MM.1S (cell line): ENCODE measurements at regions not wholly inside any gene's neighbourhood (a gene's known extent, or its start where the extent isn't known, plus 50 kb on each side); places are given as distances from the start of the nearest gene placed in this dataset.

Experiments
- EZH2phosphoT487 ChIP-seq: fragments of 300-600 bp; sonication (generic); IDR thresholded peaks from 2 replicates; pipeline ENCODE4 v1.6.1; 2018; ENCODE audit warnings: antibody characterized with exemption, low read length
- TF ChIP-seq, protein P1 (sequence below): fragments of 300-600 bp; sonication (generic); IDR thresholded peaks from 2 replicates; pipeline ENCODE4 v1.5.1; 2016; ENCODE audit warnings: antibody characterized with exemption, low read length, mixed read lengths

DNA sequence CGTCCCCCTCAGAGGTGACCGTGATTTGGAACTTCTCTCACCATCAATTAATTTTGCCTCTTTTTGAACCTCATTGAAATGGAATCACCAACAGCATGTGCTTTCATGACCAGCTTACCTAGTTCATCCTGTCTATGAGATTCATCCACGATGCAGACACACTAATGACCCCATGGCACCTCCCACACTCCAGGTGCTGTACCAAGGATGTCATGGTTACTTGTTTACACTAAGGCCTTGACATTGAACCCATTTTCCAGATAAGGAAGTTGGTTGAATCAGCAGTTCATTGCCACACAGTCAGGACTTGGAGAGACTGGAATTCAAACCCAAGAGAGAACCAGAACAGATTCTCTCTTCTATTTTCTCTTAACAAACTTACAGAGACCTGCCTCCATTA, 139.0 kb downstream of the ZFP36L2 start:
- TF ChIP-seq, protein P1, sequence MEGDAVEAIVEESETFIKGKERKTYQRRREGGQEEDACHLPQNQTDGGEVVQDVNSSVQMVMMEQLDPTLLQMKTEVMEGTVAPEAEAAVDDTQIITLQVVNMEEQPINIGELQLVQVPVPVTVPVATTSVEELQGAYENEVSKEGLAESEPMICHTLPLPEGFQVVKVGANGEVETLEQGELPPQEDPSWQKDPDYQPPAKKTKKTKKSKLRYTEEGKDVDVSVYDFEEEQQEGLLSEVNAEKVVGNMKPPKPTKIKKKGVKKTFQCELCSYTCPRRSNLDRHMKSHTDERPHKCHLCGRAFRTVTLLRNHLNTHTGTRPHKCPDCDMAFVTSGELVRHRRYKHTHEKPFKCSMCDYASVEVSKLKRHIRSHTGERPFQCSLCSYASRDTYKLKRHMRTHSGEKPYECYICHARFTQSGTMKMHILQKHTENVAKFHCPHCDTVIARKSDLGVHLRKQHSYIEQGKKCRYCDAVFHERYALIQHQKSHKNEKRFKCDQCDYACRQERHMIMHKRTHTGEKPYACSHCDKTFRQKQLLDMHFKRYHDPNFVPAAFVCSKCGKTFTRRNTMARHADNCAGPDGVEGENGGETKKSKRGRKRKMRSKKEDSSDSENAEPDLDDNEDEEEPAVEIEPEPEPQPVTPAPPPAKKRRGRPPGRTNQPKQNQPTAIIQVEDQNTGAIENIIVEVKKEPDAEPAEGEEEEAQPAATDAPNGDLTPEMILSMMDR = no peak
- TF ChIP-seq EZH2phosphoT487 = no peak
